ENCODE measurements at regions not wholly inside any gene's neighbourhood (a gene's known extent, or its start where the extent isn't known, plus 50 kb on each side); places are given as distances from the start of the nearest gene placed in this dataset.
A peak's percentile ranks its signal among the peaks of the same experiment; 100 is the strongest.

- BruUV-seq (replicated peaks) = no TSS peak
- no peaks in the 10 kb centered on the region for H3K27me3 ChIP-seq (ENCODE audit: control insufficient read depth in 2 of 2, insufficient read depth in 2 of 2, low read length in 2 of 2)
- no peaks in the 10 kb centered on the region for H3K36me3 ChIP-seq (ENCODE audit: control insufficient read depth, insufficient read depth, low read length)
- in situ Hi-C loops (cut with MboI) = no loop called here
- H3K9me3 ChIP-seq (replicated peaks; ENCODE audit: control insufficient read depth, insufficient read depth, low read depth, low read length) = peaks cover 4% of the 10 kb centered on the region
- DNase-seq (ENCODE audit: extremely low read depth in 1 of 4, low spot score in 3 of 4) (no peak), FAIRE-seq (no peak), ATAC-seq (peak; percentile 44; the same call in 1 of the 3 replicates)
- H3K9ac ChIP-seq (ENCODE audit: insufficient read depth in 1 of 2, low read depth in 2 of 2, low read length in 2 of 2) = no peak overlapping the region
- H3K4me3 ChIP-seq = no peak overlapping the region
- TF ChIP-seq SAFB2 (IDR thresholded peaks at IDR 0.05; ENCODE audit: borderline replicate concordance, low read depth, low read length, severe bottlenecking) (no peak), THAP7 (CRISPR knock-in tag; IDR thresholded peaks at IDR 0.05) (no peak), RUNX1 (IDR thresholded peaks at IDR 0.05; ENCODE audit: low read depth) (no peak), ZNF778 (CRISPR knock-in tag; IDR thresholded peaks at IDR 0.05) (no peak), SMAD2 (IDR thresholded peaks at IDR 0.05; ENCODE audit: low read depth, low read length) (no peak), MTA2 (IDR thresholded peaks at IDR 0.05; ENCODE audit: low read depth) (no peak), RFX5 (IDR thresholded peaks at IDR 0.05; ENCODE audit: low read depth, low read length) (no peak), E2F3 (CRISPR knock-in tag; IDR thresholded peaks at IDR 0.05) (no peak), ZNF133 (CRISPR knock-in tag; IDR thresholded peaks at IDR 0.05) (no peak)
- intact Hi-C loops (cut with micrococcal nuclease) = no loop called here
- no peaks in the 10 kb centered on the region for H3K79me2 ChIP-seq (ENCODE audit: control insufficient read depth, insufficient read depth, low read length)
- H3K4me1 ChIP-seq (replicated peaks in 1 of 2; ENCODE audit: control insufficient read depth in 2 of 2, insufficient read depth in 2 of 2, low read length in 2 of 2) = no peaks in the 10 kb centered on the region
- peak overlapping the region; percentile 11; the same call in 1 of the 2 replicates for H2AFZ ChIP-seq (ENCODE audit: low read depth, low read length)
- CTCF ChIA-PET (ENCODE audit: low intra/inter-chr PET ratio) = interaction anchor here (0.6 kb wide), 1 partner anchor 1379 kb away, joined by 3 read pairs; no protein-coding TSS in a partner anchor
- H3K27ac ChIP-seq (ENCODE audit: extremely low read depth, low read depth, low read length) = no peak overlapping the region
- H3K9me1 ChIP-seq (ENCODE audit: control insufficient read depth, insufficient read depth, low read length) = no peaks in the 10 kb centered on the region
- POLR2A ChIA-PET = no interaction called here
- H3K4me2 ChIP-seq (ENCODE audit: insufficient read depth, low read length) = no peak overlapping the region
- no peaks in the 10 kb centered on the region for H4K20me1 ChIP-seq (replicated peaks; ENCODE audit: control insufficient read depth, insufficient read depth, low read length)
Observed at GRCh38 chr6:67854098-67854497, 781.0 kb upstream of the ADGRB3 start.

Measured in K562 (cell line).